HG02642 (cell line): ENCODE measurements at regions not wholly inside any gene's neighbourhood (a gene's known extent, or its start where the extent isn't known, plus 50 kb on each side); places are given as distances from the start of the nearest gene placed in this dataset.
"Not testable (repeated sequence)": the region's sequence is repeated elsewhere in the genome, so short reads cannot be mapped to it uniquely, and the experiment has no call there.

Source experiments
- ATAC-seq: cut with Tn5 transposase; IDR thresholded peaks from one replicate; pipeline ENCODE4 v1.9.1; 2021; ENCODE audit warnings: mild to moderate bottlenecking; ENCODE audit not compliant: unreplicated experiment, poor library complexity

- ATAC-seq: no peak
Observed at GRCh38 chr2:185245216-185245615, 493.4 kb upstream of the FSIP2 start.

- ATAC-seq: no peak
Observed at GRCh38 chr2:185245806-185246205, 492.8 kb upstream of the FSIP2 start.

GRCh38 chr2:185246717-185247116 lies 491.9 kb upstream of the FSIP2 start:
- ATAC-seq: no peak

GRCh38 chr2:185255566-185255965 lies 483.0 kb upstream of the FSIP2 start:
- no peak for ATAC-seq

- ATAC-seq: no peak
Observed at GRCh38 chr2:185265747-185266146, 472.9 kb upstream of the FSIP2 start.

- no peak for ATAC-seq
Observed at GRCh38 chr2:185268651-185269050, 470.0 kb upstream of the FSIP2 start.

- no peak for ATAC-seq
Observed at GRCh38 chr2:185274718-185275484, 463.7 kb upstream of the FSIP2 start.

- ATAC-seq: not testable (repeated sequence)
Observed at GRCh38 chr2:185275979-185276378, 462.6 kb upstream of the FSIP2 start.

GRCh38 chr2:185278761-185279160 lies 459.8 kb upstream of the FSIP2 start:
- ATAC-seq: no peak

- ATAC-seq: no peak
Observed at GRCh38 chr2:185279999-185280398, 458.6 kb upstream of the FSIP2 start.

GRCh38 chr2:185284696-185285095 lies 453.9 kb upstream of the FSIP2 start:
- ATAC-seq: no peak

- ATAC-seq: not testable (repeated sequence)
Observed at GRCh38 chr2:185290012-185290411, 448.6 kb upstream of the FSIP2 start.

GRCh38 chr2:185291035-185291647 lies 447.5 kb upstream of the FSIP2 start:
- peak; percentile 98 for ATAC-seq

GRCh38 chr2:185299867-185300266 lies 438.7 kb upstream of the FSIP2 start:
- ATAC-seq: no peak

GRCh38 chr2:185306119-185306518 lies 432.5 kb upstream of the FSIP2 start:
- ATAC-seq: no peak

- peak; percentile 75 for ATAC-seq
Observed at GRCh38 chr2:185316383-185316782, 422.2 kb upstream of the FSIP2 start.

- no peak for ATAC-seq
Observed at GRCh38 chr2:185318271-185318724, 420.3 kb upstream of the FSIP2 start.

- ATAC-seq: no peak
Observed at GRCh38 chr2:185335879-185336278, 402.7 kb upstream of the FSIP2 start.

GRCh38 chr2:185337033-185337432 lies 401.6 kb upstream of the FSIP2 start:
- no peak for ATAC-seq

- ATAC-seq: no peak
Observed at GRCh38 chr2:185338104-185338503, 400.5 kb upstream of the FSIP2 start.

GRCh38 chr2:185347445-185347844 lies 391.2 kb upstream of the FSIP2 start:
- no peak for ATAC-seq

GRCh38 chr2:185360776-185361175 lies 377.8 kb upstream of the FSIP2 start:
- ATAC-seq: no peak
